Gastrocnemius medialis (tissue), 4 donors: ENCODE measurements at regions not wholly inside any gene's neighbourhood (a gene's known extent, or its start where the extent isn't known, plus 50 kb on each side); places are given as distances from the start of the nearest gene placed in this dataset.
"Not testable (repeated sequence)": the region's sequence is repeated elsewhere in the genome, so short reads cannot be mapped to it uniquely, and the experiment has no call there.

Experiments
- ATAC-seq, 2 donors: fragments of 150-250 bp; one replicate each; pipeline ENCODE4 v1.9.1; 2016
- DNase-seq, 2 donors: peaks; one replicate each; pipeline ENCODE4 v3.0.0-alpha.2; 2019
- H3K27ac ChIP-seq, 4 donors: fragments of 200-600 bp; sonication (generic); 1 replicate in 1 of 4; 2 replicates in 3 of 4; pipeline ENCODE4 v1.5.1; 2016 to 2018; ENCODE audit warnings: mild to moderate bottlenecking in 2 of 4, moderate library complexity in 1 of 4
- H3K27me3 ChIP-seq, 3 donors: fragments of 200-600 bp; sonication (generic) in 2 of 3; 1 replicate in 1 of 3; 2 replicates in 2 of 3; pipeline versions ENCODE4 v1.5.1 to v1.6.0; 2016 to 2019; ENCODE audit warnings: mild to moderate bottlenecking in 1 of 3, moderate library complexity in 1 of 3
- H3K36me3 ChIP-seq, 2 donors: fragments of 200-600 bp; sonication (generic) in 1 of 2; one replicate each; pipeline ENCODE4 v1.5.1; 2017 to 2018
- H3K4me1 ChIP-seq, 2 donors: fragments of 200-600 bp; sonication (generic) in 1 of 2; one replicate each; pipeline ENCODE4 v1.5.1; 2016 to 2017; ENCODE audit warnings: mild to moderate bottlenecking in 2 of 2
- H3K4me3 ChIP-seq, 4 donors: fragments of 200-600 bp; sonication (generic) in 3 of 4; 1 replicate in 1 of 4; 2 replicates in 3 of 4; pipeline ENCODE4 v1.5.1; 2016 to 2019; ENCODE audit warnings: mild to moderate bottlenecking in 2 of 4
- H3K9me3 ChIP-seq, 3 donors: fragments of 200-600 bp; sonication (generic) in 2 of 3; 1 replicate in 1 of 3; 2 replicates in 2 of 3; pipeline ENCODE4 v1.5.1; 2016 to 2019
- CTCF ChIP-seq, 5 experiments: fragments of 450-650 bp in 3 of 5; fragments of 200-600 bp in 2 of 5; sonication (generic) in 2 of 5; IDR thresholded peaks in 4 of 5; conservative IDR thresholded peaks in 1 of 5; 1 replicate in 4 of 5; 2 replicates in 1 of 5; pipeline ENCODE4 v1.5.1; 2016 to 2019; ENCODE audit warnings: antibody characterized with exemption in 5 of 5, mild to moderate bottlenecking in 3 of 5, moderate library complexity in 3 of 5
- POLR2A ChIP-seq, 2 donors: fragments of 450-650 bp; IDR thresholded peaks; one replicate each; pipeline ENCODE4 v1.6.1; 2017; ENCODE audit warnings: antibody characterized with exemption in 2 of 2, mild to moderate bottlenecking in 2 of 2, moderate library complexity in 2 of 2
- in situ Hi-C, 4 donors: fragments of 200-750 bp; cut with MboI; loops; one replicate each; pipeline versions ENCODE4 v1.15.0 to v1.8.0; 2017; ENCODE audit warnings: low sequenced_read_pairs in 4 of 4
- intact Hi-C: fragments of 100-400 bp; cut with DNase I; formaldehyde crosslinking; loops from one replicate; pipeline ENCODE4 v1.15.1; 2023; ENCODE audit warnings: low total_unique reads

GRCh38 chr5:145658435-145658834 is 176.7 kb downstream of the PRELID2 start:
- in situ Hi-C loops (no loop called here), intact Hi-C loops (no loop called here)
- H3K4me1 ChIP-seq: no peaks in the 10 kb centered on the region
- TF ChIP-seq POLR2A (IDR thresholded peaks at IDR 0.05) (no peak), CTCF (IDR thresholded peaks at IDR 0.05 in 4 of 5, conservative IDR thresholded peaks at IDR 0.05 in 1 of 5) (no peak)
- no peak overlapping the region for H3K27ac ChIP-seq
- ATAC-seq (no peak), DNase-seq (no peak)
- H3K27me3 ChIP-seq: no peaks in the 10 kb centered on the region
- no peaks in the 10 kb centered on the region for H3K9me3 ChIP-seq
- H3K4me3 ChIP-seq: no peak overlapping the region
- H3K36me3 ChIP-seq: no peaks in the 10 kb centered on the region

- H3K4me3 ChIP-seq, H3K36me3 ChIP-seq, H3K4me1 ChIP-seq, H3K9me3 ChIP-seq, DNase-seq, in situ Hi-C loops, H3K27me3 ChIP-seq, H3K27ac ChIP-seq, ATAC-seq, intact Hi-C loops: not testable (repeated sequence)
These were observed 182.4 kb downstream of the PRELID2 start for GRCh38 chr5:145652700-145653099.

GRCh38 chr5:145647137-145647536 is 188.0 kb downstream of the PRELID2 start:
- DNase-seq, H3K9me3 ChIP-seq, intact Hi-C loops, ATAC-seq, H3K36me3 ChIP-seq, H3K27ac ChIP-seq, H3K27me3 ChIP-seq, H3K4me3 ChIP-seq, H3K4me1 ChIP-seq, in situ Hi-C loops: not testable (repeated sequence)

GRCh38 chr5:145643214-145643613 is 191.9 kb downstream of the PRELID2 start:
- ATAC-seq, H3K4me1 ChIP-seq, H3K4me3 ChIP-seq, intact Hi-C loops, in situ Hi-C loops, H3K27me3 ChIP-seq, DNase-seq, H3K36me3 ChIP-seq, H3K27ac ChIP-seq, H3K9me3 ChIP-seq: not testable (repeated sequence)

GRCh38 chr5:145637396-145637795 is 197.7 kb downstream of the PRELID2 start:
- no peaks in the 10 kb centered on the region for H3K4me1 ChIP-seq
- no peaks in the 10 kb centered on the region for H3K27me3 ChIP-seq
- in situ Hi-C loops (no loop called here), intact Hi-C loops (no loop called here)
- no peaks in the 10 kb centered on the region for H3K9me3 ChIP-seq
- no peak overlapping the region for H3K4me3 ChIP-seq
- no peak overlapping the region for H3K27ac ChIP-seq
- no peak for ATAC-seq
- no peaks in the 10 kb centered on the region for H3K36me3 ChIP-seq
- no peak for DNase-seq
- TF ChIP-seq CTCF (IDR thresholded peaks at IDR 0.05 in 4 of 5, conservative IDR thresholded peaks at IDR 0.05 in 1 of 5) (no peak), POLR2A (IDR thresholded peaks at IDR 0.05) (no peak)

GRCh38 chr5:145636371-145636770 is 198.8 kb downstream of the PRELID2 start:
- in situ Hi-C loops: no loop called here
- ATAC-seq (no peak), DNase-seq (no peak)

More at GRCh38 chr5:145636371-145636770, 198.8 kb downstream of the PRELID2 start:
- no peaks in the 10 kb centered on the region for H3K27me3 ChIP-seq
- no peak overlapping the region for H3K27ac ChIP-seq
- H3K9me3 ChIP-seq: no peaks in the 10 kb centered on the region
- intact Hi-C loops: no loop called here
- H3K36me3 ChIP-seq: no peaks in the 10 kb centered on the region
- TF ChIP-seq POLR2A (IDR thresholded peaks at IDR 0.05) (no peak), CTCF (IDR thresholded peaks at IDR 0.05 in 4 of 5, conservative IDR thresholded peaks at IDR 0.05 in 1 of 5) (no peak)
- H3K4me1 ChIP-seq: no peaks in the 10 kb centered on the region
- no peak overlapping the region for H3K4me3 ChIP-seq
